ENCODE measurements at regions not wholly inside any gene's neighbourhood (a gene's known extent, or its start where the extent isn't known, plus 50 kb on each side); places are given as distances from the start of the nearest gene placed in this dataset.
A peak's percentile ranks its signal among the peaks of the same experiment; 100 is the strongest.

DNA sequence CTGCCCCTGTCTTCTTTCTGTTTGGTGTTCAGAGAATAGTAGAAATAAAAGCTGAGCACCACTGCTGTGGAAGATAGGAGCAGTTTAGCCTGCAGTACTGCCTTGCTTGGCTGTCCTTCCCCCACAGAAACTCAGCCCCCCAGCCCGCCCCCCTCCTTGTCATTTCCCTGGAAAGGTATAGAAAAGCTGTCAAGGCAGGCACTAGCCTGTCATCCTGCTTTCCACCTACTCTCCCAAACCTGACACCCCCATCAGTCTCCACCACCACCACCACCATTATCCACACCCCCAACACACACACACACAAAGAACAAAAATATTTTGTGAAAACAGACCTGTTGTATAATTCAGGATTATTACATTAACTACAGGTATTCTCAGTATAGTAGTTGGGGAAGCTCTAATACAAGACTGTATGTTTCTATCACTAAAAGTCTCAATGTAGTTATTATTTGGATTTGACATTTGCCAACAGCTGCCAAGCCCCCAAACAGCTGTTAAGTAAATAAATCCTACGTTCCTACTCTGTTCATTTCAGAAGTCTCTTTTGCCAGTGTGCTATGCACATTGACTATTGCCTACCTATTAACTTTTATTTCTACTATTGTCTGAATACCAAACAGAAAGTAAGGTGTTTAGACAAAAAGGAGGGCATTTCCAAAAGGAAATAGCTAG lies 128.8 kb downstream of the CYB561 start:
- intact Hi-C loops (cut with DNase I) = no loop called here
- TF ChIP-seq, protein P1, sequence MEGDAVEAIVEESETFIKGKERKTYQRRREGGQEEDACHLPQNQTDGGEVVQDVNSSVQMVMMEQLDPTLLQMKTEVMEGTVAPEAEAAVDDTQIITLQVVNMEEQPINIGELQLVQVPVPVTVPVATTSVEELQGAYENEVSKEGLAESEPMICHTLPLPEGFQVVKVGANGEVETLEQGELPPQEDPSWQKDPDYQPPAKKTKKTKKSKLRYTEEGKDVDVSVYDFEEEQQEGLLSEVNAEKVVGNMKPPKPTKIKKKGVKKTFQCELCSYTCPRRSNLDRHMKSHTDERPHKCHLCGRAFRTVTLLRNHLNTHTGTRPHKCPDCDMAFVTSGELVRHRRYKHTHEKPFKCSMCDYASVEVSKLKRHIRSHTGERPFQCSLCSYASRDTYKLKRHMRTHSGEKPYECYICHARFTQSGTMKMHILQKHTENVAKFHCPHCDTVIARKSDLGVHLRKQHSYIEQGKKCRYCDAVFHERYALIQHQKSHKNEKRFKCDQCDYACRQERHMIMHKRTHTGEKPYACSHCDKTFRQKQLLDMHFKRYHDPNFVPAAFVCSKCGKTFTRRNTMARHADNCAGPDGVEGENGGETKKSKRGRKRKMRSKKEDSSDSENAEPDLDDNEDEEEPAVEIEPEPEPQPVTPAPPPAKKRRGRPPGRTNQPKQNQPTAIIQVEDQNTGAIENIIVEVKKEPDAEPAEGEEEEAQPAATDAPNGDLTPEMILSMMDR (IDR thresholded peaks at IDR 0.05; ENCODE audit: borderline replicate concordance, extremely low read depth, insufficient read depth) = no peak
- Histone ChIP-seq H3K9me3 (ENCODE audit: control insufficient read depth in 2 of 3, insufficient read depth in 1 of 3, low read length in 3 of 3) (no peaks in the 10 kb centered on the region), H3K9ac (ENCODE audit: low read length in 3 of 3) (no peak overlapping the region), H3K27ac (ENCODE audit: low read depth in 2 of 2, low read length in 2 of 2) (no peak overlapping the region), H3K4me1 (ENCODE audit: control insufficient read depth in 2 of 3, insufficient read depth in 2 of 3, low read depth in 1 of 3, low read length in 3 of 3) (no peaks in the 10 kb centered on the region), H3K4me3 (ENCODE audit: low read length in 3 of 3) (no peak overlapping the region), H3K36me3 (ENCODE audit: control insufficient read depth in 2 of 3, insufficient read depth in 3 of 3, low read length in 3 of 3) (peaks cover 0 to 6% (median 0%) of the 10 kb centered on the region in 3 donors), H3K27me3 (ENCODE audit: control insufficient read depth, insufficient read depth, low read length) (no peaks in the 10 kb centered on the region)
- no peak for FAIRE-seq
- DNase-seq = no peak

- DNase-seq = peak in 1 of 5 donors; percentile 4
- Histone ChIP-seq H3K4me1 (ENCODE audit: control insufficient read depth in 2 of 3, insufficient read depth in 2 of 3, low read depth in 1 of 3, low read length in 3 of 3) (no peaks in the 10 kb centered on the region), H3K9ac (ENCODE audit: low read length in 3 of 3) (no peak overlapping the region), H3K27ac (ENCODE audit: low read depth in 2 of 2, low read length in 2 of 2) (no peak overlapping the region), H3K36me3 (ENCODE audit: control insufficient read depth in 2 of 3, insufficient read depth in 3 of 3, low read length in 3 of 3) (peaks cover 0 to 5% (median 0%) of the 10 kb centered on the region in 3 donors), H3K27me3 (ENCODE audit: control insufficient read depth, insufficient read depth, low read length) (no peaks in the 10 kb centered on the region), H3K4me3 (ENCODE audit: low read length in 3 of 3) (no peak overlapping the region), H3K9me3 (ENCODE audit: control insufficient read depth in 2 of 3, insufficient read depth in 1 of 3, low read length in 3 of 3) (no peaks in the 10 kb centered on the region)
- TF ChIP-seq, protein P1 (IDR thresholded peaks at IDR 0.05; ENCODE audit: borderline replicate concordance, extremely low read depth, insufficient read depth) = no peak
- intact Hi-C loops (cut with DNase I) = no loop called here
- no peak for FAIRE-seq
These were observed 120.3 kb downstream of the CYB561 start for GRCh38 chr17:63325808-63326207.

- Histone ChIP-seq H3K27me3 (ENCODE audit: control insufficient read depth, insufficient read depth, low read length) (no peaks in the 10 kb centered on the region), H3K4me3 (ENCODE audit: low read length in 3 of 3) (no peak overlapping the region), H3K9ac (ENCODE audit: low read length in 3 of 3) (no peak overlapping the region), H3K27ac (ENCODE audit: low read depth in 2 of 2, low read length in 2 of 2) (no peak overlapping the region), H3K4me1 (ENCODE audit: control insufficient read depth in 2 of 3, insufficient read depth in 2 of 3, low read depth in 1 of 3, low read length in 3 of 3) (no peaks in the 10 kb centered on the region), H3K9me3 (ENCODE audit: control insufficient read depth in 2 of 3, insufficient read depth in 1 of 3, low read length in 3 of 3) (no peaks in the 10 kb centered on the region), H3K36me3 (ENCODE audit: control insufficient read depth in 2 of 3, insufficient read depth in 3 of 3, low read length in 3 of 3) (no peaks in the 10 kb centered on the region)
- TF ChIP-seq, protein P1 (IDR thresholded peaks at IDR 0.05; ENCODE audit: borderline replicate concordance, extremely low read depth, insufficient read depth) = no peak
- intact Hi-C loops (cut with DNase I) = no loop called here
- DNase-seq (no peak), FAIRE-seq (no peak)
These were observed 116.2 kb downstream of the CYB561 start for GRCh38 chr17:63329876-63330275.

All from kidney (tissue), 13 donors.